A549 (cell line): ENCODE measurements at regions not wholly inside any gene's neighbourhood (a gene's known extent, or its start where the extent isn't known, plus 50 kb on each side); places are given as distances from the start of the nearest gene placed in this dataset.

Experiments
- ATAC-seq, 2 experiments: fragments of 200-7000 bp in 1 of 2; fragments of >200 bp in 1 of 2; cut with Nextera tagmentation in 1 of 2; cut with Tn5 transposase in 1 of 2; 3 replicates each; pipeline versions ENCODE4 v1.8.0 to v1.9.1; 2018 to 2020; ENCODE audit warnings: mild to moderate bottlenecking in 1 of 2, moderate library complexity in 1 of 2
- CTCF ChIA-PET: fragments of 300-600 bp; sonication (Branson Sonifier 250); formaldehyde crosslinking; extraction: SDS; loops from one replicate; lab custom pipeline; 2021; ENCODE audit warnings: antibody characterized with exemption, inconsistent platforms; lab: Yijun Ruan, JAX
- POLR2A ChIA-PET: fragments of 350-600 bp; formaldehyde crosslinking; extraction: SDS; loops from one replicate; lab custom pipeline; 2021; ENCODE audit warnings: antibody characterized with exemption, inconsistent platforms; lab: Yijun Ruan, JAX
- DNase-seq, 2 experiments: peaks; one replicate each; pipeline versions ENCODE4 v3.0.0 to v3.0.0-alpha.2; 2011 to 2016; ENCODE audit warnings: low read depth in 1 of 2, low spot score in 1 of 2
- FAIRE-seq: peaks from 2 replicates; lab custom pipeline; 2011; peaks lifted over from hg19 to GRCh38; lab: Jason Lieb, UNC
- H3K27ac ChIP-seq, 2 experiments: fragments of >200 bp; sonication (Bioruptor Twin); formaldehyde crosslinking; 3 replicates each; pipeline ENCODE4 v1.5.1; 2016 to 2017
- H3K4me1 ChIP-seq: fragments of >200 bp; sonication (Bioruptor Twin); formaldehyde crosslinking; 3 replicates; pipeline ENCODE4 v1.6.1; 2016
- H3K4me2 ChIP-seq: fragments of >200 bp; sonication (Bioruptor Twin); formaldehyde crosslinking; 3 replicates; pipeline ENCODE4 v1.6.1; 2016
- H3K4me3 ChIP-seq: fragments of >200 bp; sonication (Bioruptor Twin); formaldehyde crosslinking; 3 replicates; pipeline ENCODE4 v1.5.1; 2016
- H3K9me3 ChIP-seq: fragments of >200 bp; sonication (Bioruptor Twin); formaldehyde crosslinking; 3 replicates; pipeline ENCODE4 v1.6.1; 2016
- BHLHE40 ChIP-seq: IDR thresholded peaks from 2 replicates; pipeline ENCODE4 v1.6.1; 2012; ENCODE audit warnings: low read depth, low read length, inconsistent platforms
- CBX2 ChIP-seq: fragments of 200-600 bp; sonication (generic); IDR thresholded peaks from 2 replicates; pipeline ENCODE4 v1.6.1; 2016; ENCODE audit warnings: low read depth, mild to moderate bottlenecking, borderline replicate concordance
- CHD2 ChIP-seq: fragments of 150-350 bp; IDR thresholded peaks from 2 replicates; pipeline ENCODE4 v1.6.1; 2014; ENCODE audit warnings: low read length; ENCODE audit not compliant: partially characterized antibody
- E2F6 ChIP-seq: IDR thresholded peaks from 2 replicates; pipeline ENCODE4 v1.6.1; 2012; ENCODE audit warnings: low read depth, borderline replicate concordance
- GATA3 ChIP-seq: IDR thresholded peaks from 2 replicates; pipeline ENCODE4 v1.6.1; 2012; ENCODE audit warnings: borderline replicate concordance
- MAZ ChIP-seq: fragments of 150-350 bp; IDR thresholded peaks from 2 replicates; pipeline ENCODE4 v1.6.1; 2014; ENCODE audit warnings: antibody characterized with exemption, low read depth, low read length, borderline replicate concordance
- MYC ChIP-seq: IDR thresholded peaks from 2 replicates; pipeline ENCODE4 v1.6.1; 2012; ENCODE audit warnings: mild to moderate bottlenecking, inconsistent platforms, low read length, improper control_type of control experiment, borderline replicate concordance
- NFE2L2 ChIP-seq: fragments of 150-350 bp; conservative IDR thresholded peaks from 2 replicates; pipeline ENCODE4 v1.6.1; 2014; ENCODE audit warnings: low read length
- PHF8 ChIP-seq: fragments of 200-600 bp; sonication (generic); IDR thresholded peaks from 2 replicates; pipeline ENCODE4 v1.6.1; 2016; ENCODE audit warnings: low read depth, mild to moderate bottlenecking, antibody characterized with exemption, moderate library complexity, borderline replicate concordance
- RARB ChIP-seq: fragments of 250-450 bp; sonication (Bioruptor Pico); IDR thresholded peaks from 2 replicates; pipeline ENCODE4 v1.8.0; 2021; ENCODE audit warnings: mild to moderate bottlenecking, moderate library complexity
- ZFP36 ChIP-seq: fragments of 450-650 bp; IDR thresholded peaks from 2 replicates; pipeline ENCODE4 v1.6.1; 2014; ENCODE audit warnings: borderline replicate concordance; ENCODE audit not compliant: partially characterized antibody
- ZNF302 ChIP-seq: fragments of 250-450 bp; sonication (Bioruptor Pico); IDR thresholded peaks from 2 replicates; pipeline ENCODE4 v1.9.0; 2021; ENCODE audit warnings: inconsistent platforms, mild to moderate bottlenecking, moderate library complexity
- WGBS: methylation state at CpG from one replicate; pipeline ENCODE4 v1.1.6; 2017; ENCODE audit errors: missing lambda C conversion rate; 5-methylcytosine and 5-hydroxymethylcytosine counted together
- TF ChIP-seq, protein P1 (sequence below): fragments of >200 bp; sonication (Bioruptor Twin); formaldehyde crosslinking; IDR thresholded peaks from 3 replicates; pipeline ENCODE4 v1.5.1; 2016
- TF ChIP-seq, protein P2 (sequence below): fragments of >200 bp; sonication (Bioruptor Twin); formaldehyde crosslinking; IDR thresholded peaks from 3 replicates; pipeline ENCODE4 v1.6.1; 2016

GRCh38 chrX:42025861-42026260 lies 102.5 kb upstream of the CASK start:
- DNase-seq, result no peak
- ChIA-PET CTCF (no interaction called here), POLR2A (no interaction called here)
- TF ChIP-seq ZNF302 (CRISPR knock-in tag) (no peak), RARB (CRISPR knock-in tag) (no peak), ZFP36 (no peak), MYC (no peak), E2F6 (no peak), CHD2 (no peak)
- TF ChIP-seq, protein P1, sequence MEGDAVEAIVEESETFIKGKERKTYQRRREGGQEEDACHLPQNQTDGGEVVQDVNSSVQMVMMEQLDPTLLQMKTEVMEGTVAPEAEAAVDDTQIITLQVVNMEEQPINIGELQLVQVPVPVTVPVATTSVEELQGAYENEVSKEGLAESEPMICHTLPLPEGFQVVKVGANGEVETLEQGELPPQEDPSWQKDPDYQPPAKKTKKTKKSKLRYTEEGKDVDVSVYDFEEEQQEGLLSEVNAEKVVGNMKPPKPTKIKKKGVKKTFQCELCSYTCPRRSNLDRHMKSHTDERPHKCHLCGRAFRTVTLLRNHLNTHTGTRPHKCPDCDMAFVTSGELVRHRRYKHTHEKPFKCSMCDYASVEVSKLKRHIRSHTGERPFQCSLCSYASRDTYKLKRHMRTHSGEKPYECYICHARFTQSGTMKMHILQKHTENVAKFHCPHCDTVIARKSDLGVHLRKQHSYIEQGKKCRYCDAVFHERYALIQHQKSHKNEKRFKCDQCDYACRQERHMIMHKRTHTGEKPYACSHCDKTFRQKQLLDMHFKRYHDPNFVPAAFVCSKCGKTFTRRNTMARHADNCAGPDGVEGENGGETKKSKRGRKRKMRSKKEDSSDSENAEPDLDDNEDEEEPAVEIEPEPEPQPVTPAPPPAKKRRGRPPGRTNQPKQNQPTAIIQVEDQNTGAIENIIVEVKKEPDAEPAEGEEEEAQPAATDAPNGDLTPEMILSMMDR, result no peak
- Histone ChIP-seq H3K9me3 (no peaks in the 10 kb centered on the region), H3K4me2 (no peak overlapping the region), H3K4me1 (no peaks in the 10 kb centered on the region), H3K27ac (no peak overlapping the region), H3K4me3 (no peak overlapping the region)
- WGBS, result 14% methylated on average over 2 of the region's 2 CpGs
- FAIRE-seq, result no peak
- ATAC-seq, result no peak

- TF ChIP-seq RARB (CRISPR knock-in tag) (no peak), BHLHE40 (no peak)
- TF ChIP-seq, all 56 proteins: peak for 0
- WGBS, result 63% methylated on average over 1 of the region's 1 CpG
- ChIA-PET CTCF (no interaction called here), POLR2A (no interaction called here)
- no peaks in the 10 kb centered on the region for H3K4me1 ChIP-seq
- DNase-seq (no peak), ATAC-seq (no peak), FAIRE-seq (no peak)
- no peak overlapping the region for H3K27ac ChIP-seq
- H3K4me2 ChIP-seq, result no peak overlapping the region
- H3K9me3 ChIP-seq, result no peaks in the 10 kb centered on the region
- H3K4me3 ChIP-seq, result no peak overlapping the region
Measured at GRCh38 chrX:42023122-42023521, 99.8 kb upstream of the CASK start.

DNA sequence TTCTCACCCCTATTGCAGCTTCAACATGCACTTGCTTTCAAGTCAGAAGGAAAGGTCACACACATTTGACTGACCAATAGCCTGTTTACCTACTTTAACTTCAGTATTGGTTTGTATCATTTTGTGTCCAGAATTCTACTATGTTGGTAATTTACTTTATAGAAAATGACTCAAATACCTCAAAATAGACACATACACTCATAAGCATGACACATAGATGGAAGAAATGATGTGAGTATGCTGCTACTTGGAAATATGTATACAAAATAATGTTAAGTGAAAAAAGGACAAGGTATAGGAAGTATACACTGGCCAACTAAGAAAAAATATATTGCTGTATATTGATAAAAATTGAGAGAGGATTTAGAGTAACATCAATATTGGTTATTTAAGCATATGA lies 98.8 kb upstream of the CASK start:
- Histone ChIP-seq H3K4me1 (0 out of 3 replicates have a peak, but pooled peaks cover 4% of the 10 kb centered on the region), H3K27ac (no peak overlapping the region), H3K9me3 (no peaks in the 10 kb centered on the region), H3K4me3 (no peak overlapping the region), H3K4me2 (no peak overlapping the region)
- DNase-seq (no peak), FAIRE-seq (no peak), ATAC-seq (no peak)
- CTCF ChIA-PET, result no interaction called here
- TF ChIP-seq PHF8, result no peak
- no peak for TF ChIP-seq GATA3
- TF ChIP-seq NFE2L2, result no peak
- POLR2A ChIA-PET, result no interaction called here

GRCh38 chrX:42021058-42021457 lies 97.7 kb upstream of the CASK start:
- no peak overlapping the region for H3K4me3 ChIP-seq
- DNase-seq (no peak), FAIRE-seq (no peak)
- no peak overlapping the region for H3K4me2 ChIP-seq
- CTCF ChIA-PET, result no interaction called here
- no peak for TF ChIP-seq CBX2
- TF ChIP-seq, protein P2, sequence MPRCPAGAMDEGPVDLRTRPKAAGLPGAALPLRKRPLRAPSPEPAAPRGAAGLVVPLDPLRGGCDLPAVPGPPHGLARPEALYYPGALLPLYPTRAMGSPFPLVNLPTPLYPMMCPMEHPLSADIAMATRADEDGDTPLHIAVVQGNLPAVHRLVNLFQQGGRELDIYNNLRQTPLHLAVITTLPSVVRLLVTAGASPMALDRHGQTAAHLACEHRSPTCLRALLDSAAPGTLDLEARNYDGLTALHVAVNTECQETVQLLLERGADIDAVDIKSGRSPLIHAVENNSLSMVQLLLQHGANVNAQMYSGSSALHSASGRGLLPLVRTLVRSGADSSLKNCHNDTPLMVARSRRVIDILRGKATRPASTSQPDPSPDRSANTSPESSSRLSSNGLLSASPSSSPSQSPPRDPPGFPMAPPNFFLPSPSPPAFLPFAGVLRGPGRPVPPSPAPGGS, result no peak
- TF ChIP-seq MAZ, result no peak
- TF ChIP-seq E2F6, result no peak
- TF ChIP-seq, all 56 proteins: peak for 0
- ATAC-seq, result no peak
- Histone ChIP-seq H3K4me1 (0 out of 3 replicates have a peak, but pooled peaks cover 4% of the 10 kb centered on the region), H3K27ac (no peak overlapping the region), H3K9me3 (no peaks in the 10 kb centered on the region)
- POLR2A ChIA-PET, result no interaction called here
